ENCODE measurements at regions not wholly inside any gene's neighbourhood (a gene's known extent, or its start where the extent isn't known, plus 50 kb on each side); places are given as distances from the start of the nearest gene placed in this dataset.

- Histone ChIP-seq H3K4me3 (peak overlapping the region; percentile 19), H3K9me3 (ENCODE audit: low read depth) (no peaks in the 10 kb centered on the region), H2AFZ (replicated peaks) (no peak overlapping the region), H4K20me1 (ENCODE audit: low read depth) (peaks cover 10% of the 10 kb centered on the region), H3K27me3 (no peaks in the 10 kb centered on the region), H3K36me3 (no peaks in the 10 kb centered on the region), H3K9ac (no peak overlapping the region), H3K4me2 (peak overlapping the region; percentile 69), H3F3A (ENCODE audit: low read depth) (peaks cover 24% of the 10 kb centered on the region), H3K27ac (no peak overlapping the region), H3K79me2 (ENCODE audit: low read depth) (no peaks in the 10 kb centered on the region), H3K4me1 (peaks cover 19% of the 10 kb centered on the region)
- Mint-ChIP-seq H3K4me3 (peak overlapping the region; percentile 33), H3K4me1 (peaks cover 17% of the 10 kb centered on the region), H3K27me3 (ENCODE audit: insufficient read depth, low read depth) (peaks cover 8% of the 10 kb centered on the region), H3K27ac (peak overlapping the region; percentile 21), H3K36me3 (no peaks in the 10 kb centered on the region), H3K9me3 (peaks cover 4% of the 10 kb centered on the region)
- TF ChIP-seq CTCF (IDR thresholded peaks at IDR 0.05) (no peak), EZH2 (IDR thresholded peaks at IDR 0.05) (no peak), EZH2phosphoT487 (IDR thresholded peaks at IDR 0.05) (no peak)
- no peak for DNase-seq (ENCODE audit: low spot score)
Measured at GRCh38 chr18:47594621-47595086, 335.8 kb downstream of the SMAD2 start.

- Histone ChIP-seq H3K9ac (no peak overlapping the region), H2AFZ (replicated peaks) (no peak overlapping the region), H4K20me1 (ENCODE audit: low read depth) (peaks cover 10% of the 10 kb centered on the region), H3K36me3 (no peaks in the 10 kb centered on the region), H3K79me2 (ENCODE audit: low read depth) (no peaks in the 10 kb centered on the region), H3K27me3 (no peaks in the 10 kb centered on the region), H3K4me3 (peak overlapping the region; percentile 18), H3K4me2 (peak overlapping the region; percentile 69), H3F3A (ENCODE audit: low read depth) (peaks cover 24% of the 10 kb centered on the region), H3K9me3 (ENCODE audit: low read depth) (no peaks in the 10 kb centered on the region), H3K4me1 (peaks cover 19% of the 10 kb centered on the region), H3K27ac (no peak overlapping the region)
- Mint-ChIP-seq H3K27ac (no peak overlapping the region), H3K4me3 (peak overlapping the region; percentile 38), H3K9me3 (peaks cover 4% of the 10 kb centered on the region), H3K36me3 (no peaks in the 10 kb centered on the region), H3K4me1 (peaks cover 17% of the 10 kb centered on the region), H3K27me3 (ENCODE audit: insufficient read depth, low read depth) (peaks cover 8% of the 10 kb centered on the region)
- DNase-seq (ENCODE audit: low spot score), result peak; percentile 81
- TF ChIP-seq CTCF (IDR thresholded peaks at IDR 0.05) (no peak), EZH2 (IDR thresholded peaks at IDR 0.05) (no peak), EZH2phosphoT487 (IDR thresholded peaks at IDR 0.05) (no peak)
Measured at GRCh38 chr18:47593744-47594472, 336.6 kb downstream of the SMAD2 start.

- H3K36me3 Mint-ChIP-seq, result no peaks in the 10 kb centered on the region
- H3K27ac Mint-ChIP-seq, result no peak overlapping the region
- Histone ChIP-seq H3K4me2 (no peak overlapping the region), H3K79me2 (ENCODE audit: low read depth) (no peaks in the 10 kb centered on the region), H3K9me3 (ENCODE audit: low read depth) (no peaks in the 10 kb centered on the region), H3K27ac (no peak overlapping the region), H3K36me3 (no peaks in the 10 kb centered on the region), H2AFZ (replicated peaks) (no peak overlapping the region), H3K27me3 (no peaks in the 10 kb centered on the region), H3K4me1 (peaks cover 19% of the 10 kb centered on the region), H4K20me1 (ENCODE audit: low read depth) (peaks cover 10% of the 10 kb centered on the region), H3K4me3 (no peak overlapping the region), H3K9ac (no peak overlapping the region), H3F3A (ENCODE audit: low read depth) (peaks cover 24% of the 10 kb centered on the region)
- peaks cover 20% of the 10 kb centered on the region for H3K4me1 Mint-ChIP-seq
- TF ChIP-seq EZH2phosphoT487 (IDR thresholded peaks at IDR 0.05) (no peak), CTCF (IDR thresholded peaks at IDR 0.05) (no peak), EZH2 (IDR thresholded peaks at IDR 0.05) (no peak)
- H3K4me3 Mint-ChIP-seq, result no peak overlapping the region
- H3K27me3 Mint-ChIP-seq (ENCODE audit: insufficient read depth, low read depth), result peaks cover 5% of the 10 kb centered on the region
- peaks cover 4% of the 10 kb centered on the region for H3K9me3 Mint-ChIP-seq
- DNase-seq (ENCODE audit: low spot score), result no peak
Measured at GRCh38 chr18:47591429-47591828, 339.0 kb downstream of the SMAD2 start.
